ENCODE measurements at regions not wholly inside any gene's neighbourhood (a gene's known extent, or its start where the extent isn't known, plus 50 kb on each side); places are given as distances from the start of the nearest gene placed in this dataset.

DNA sequence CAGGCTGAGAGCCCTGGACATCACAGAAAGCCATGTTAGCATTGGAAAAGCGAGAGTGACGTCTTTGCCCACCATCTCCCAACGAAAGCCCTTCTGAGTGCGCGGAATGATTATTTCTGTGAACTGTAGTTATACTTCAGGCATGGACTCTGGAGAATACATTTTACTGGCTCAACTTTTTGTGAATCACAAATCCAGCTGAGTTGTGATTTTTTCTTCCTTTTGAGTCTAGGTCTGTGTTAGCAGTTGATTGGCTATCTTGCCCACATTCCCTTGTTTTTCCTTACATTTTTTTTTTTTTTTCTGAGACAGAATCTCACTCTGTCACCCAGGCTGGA, 183.1 kb downstream of the INO80D start:
- no peaks in the 10 kb centered on the region for H3K4me1 Mint-ChIP-seq (ENCODE audit: low read depth)
- peaks cover 11% of the 10 kb centered on the region for H3K27me3 Mint-ChIP-seq
- CTCF ChIA-PET = interaction anchor here (1.5 kb wide), 1 partner anchor 23 kb away, joined by 6 read pairs; no protein-coding TSS in a partner anchor
- POLR2A ChIA-PET = no interaction called here
- no peak overlapping the region for H3K27ac Mint-ChIP-seq
- intact Hi-C loops (cut with micrococcal nuclease) = no loop called here
- H3K9me3 Mint-ChIP-seq = peaks cover 5% of the 10 kb centered on the region
- DNase-seq (no peak), ATAC-seq (no peak)
- H3K36me3 Mint-ChIP-seq (ENCODE audit: low read depth) = no peaks in the 10 kb centered on the region
- no peak for TF ChIP-seq CTCF (IDR thresholded peaks at IDR 0.05)
- no peak overlapping the region for H3K4me3 Mint-ChIP-seq

- peaks cover 11% of the 10 kb centered on the region for H3K27me3 Mint-ChIP-seq
- H3K36me3 Mint-ChIP-seq (ENCODE audit: low read depth) = no peaks in the 10 kb centered on the region
These were observed 183.7 kb downstream of the INO80D start for GRCh38 chr2:205902041-205902899.

DNA sequence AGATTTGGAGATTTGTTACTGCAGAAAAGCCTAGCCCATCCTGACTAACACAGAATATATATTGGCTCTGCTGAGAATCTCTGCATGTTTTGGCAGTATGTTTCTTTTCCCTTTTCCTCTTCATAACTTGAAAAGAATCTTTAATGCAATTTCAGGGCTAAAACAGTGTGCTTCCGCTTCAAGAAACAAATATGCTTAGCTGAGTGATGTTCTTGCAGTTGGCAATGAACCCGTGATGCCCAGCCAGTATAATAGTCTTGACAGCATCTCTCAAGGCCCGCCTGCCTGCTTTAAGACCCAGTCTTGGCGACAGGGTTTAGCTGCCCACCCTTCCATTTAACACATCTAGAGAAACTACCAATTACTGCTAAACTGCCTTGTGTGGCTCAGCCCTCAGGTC, 184.5 kb downstream of the INO80D start:
- Mint-ChIP-seq H3K27ac (no peak overlapping the region), H3K9me3 (peaks cover 5% of the 10 kb centered on the region), H3K4me1 (ENCODE audit: low read depth) (no peaks in the 10 kb centered on the region), H3K36me3 (ENCODE audit: low read depth) (no peaks in the 10 kb centered on the region), H3K4me3 (no peak overlapping the region), H3K27me3 (peaks cover 13% of the 10 kb centered on the region)
- ATAC-seq (no peak), DNase-seq (no peak)
- CTCF ChIA-PET = no interaction called here
- intact Hi-C loops (cut with micrococcal nuclease) = no loop called here
- TF ChIP-seq CTCF (IDR thresholded peaks at IDR 0.05) = no peak
- POLR2A ChIA-PET = no interaction called here

More at GRCh38 chr2:205902041-205902899, 183.7 kb downstream of the INO80D start:
- CTCF ChIA-PET = interaction anchor here (1.5 kb wide), 1 partner anchor 24 kb away, joined by 6 read pairs; no protein-coding TSS in a partner anchor
- no peak for TF ChIP-seq CTCF (IDR thresholded peaks at IDR 0.05)
- no peak for DNase-seq
- Mint-ChIP-seq H3K9me3 (peaks cover 5% of the 10 kb centered on the region), H3K27ac (no peak overlapping the region), H3K4me1 (ENCODE audit: low read depth) (no peaks in the 10 kb centered on the region), H3K4me3 (no peak overlapping the region)
- POLR2A ChIA-PET = no interaction called here
- no peak for ATAC-seq
- intact Hi-C loops (cut with micrococcal nuclease) = no loop called here

DNA sequence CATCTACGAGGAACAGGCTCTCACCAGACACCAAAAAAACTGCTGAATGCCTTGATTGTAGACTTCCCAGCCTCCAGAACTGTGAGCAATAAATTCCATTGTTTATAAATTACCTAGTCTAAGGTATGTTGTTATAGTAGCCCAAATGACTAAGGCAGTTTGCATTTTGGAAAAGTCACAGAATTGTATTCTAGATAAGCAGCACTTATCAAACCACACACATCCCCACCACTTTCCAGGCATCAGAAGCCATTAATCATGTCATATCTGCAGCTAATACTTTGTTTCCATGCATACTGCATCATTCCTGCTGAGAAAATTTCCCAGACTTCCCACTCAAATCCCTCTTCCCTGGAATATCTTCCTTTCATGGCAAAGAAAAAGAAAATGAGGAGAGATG, 187.2 kb downstream of the INO80D start:
- Mint-ChIP-seq H3K4me1 (ENCODE audit: low read depth) (no peaks in the 10 kb centered on the region), H3K4me3 (no peak overlapping the region), H3K27ac (no peak overlapping the region), H3K27me3 (peaks cover 11% of the 10 kb centered on the region), H3K36me3 (ENCODE audit: low read depth) (no peaks in the 10 kb centered on the region), H3K9me3 (peaks cover 5% of the 10 kb centered on the region)
- no peak for ATAC-seq
- intact Hi-C loops (cut with micrococcal nuclease) = no loop called here
- ChIA-PET CTCF (no interaction called here), POLR2A (no interaction called here)
- TF ChIP-seq CTCF (IDR thresholded peaks at IDR 0.05) = no peak
- no peak for DNase-seq

- POLR2A ChIA-PET = no interaction called here
- H3K36me3 Mint-ChIP-seq (ENCODE audit: low read depth) = no peaks in the 10 kb centered on the region
- CTCF ChIA-PET = no interaction called here
- DNase-seq (no peak), ATAC-seq (no peak)
- no peak overlapping the region for H3K4me3 Mint-ChIP-seq
- intact Hi-C loops (cut with micrococcal nuclease) = no loop called here
- no peak for TF ChIP-seq CTCF (IDR thresholded peaks at IDR 0.05)
- no peak overlapping the region for H3K27ac Mint-ChIP-seq
- peaks cover 5% of the 10 kb centered on the region for H3K9me3 Mint-ChIP-seq
- peaks cover 11% of the 10 kb centered on the region for H3K27me3 Mint-ChIP-seq
- no peaks in the 10 kb centered on the region for H3K4me1 Mint-ChIP-seq (ENCODE audit: low read depth)
These were observed 189.9 kb downstream of the INO80D start for GRCh38 chr2:205895981-205896655.
